DMS114 treated with DMSO at 0.1 percent for 48 hours (cell line): ENCODE measurements at regions not wholly inside any gene's neighbourhood (a gene's known extent, or its start where the extent isn't known, plus 50 kb on each side); places are given as distances from the start of the nearest gene placed in this dataset.
"Not testable (repeated sequence)": the region's sequence is repeated elsewhere in the genome, so short reads cannot be mapped to it uniquely, and the experiment has no call there.

ENCODE experiments used
- DNase-seq: peaks from one replicate; lab custom pipeline; 2025; ENCODE audit not compliant: unreplicated experiment; lab: John Stamatoyannopoulos, UW

GRCh38 chr12:131408036-131408365 is 302.9 kb upstream of the SFSWAP start:
- no peak for DNase-seq

DNA sequence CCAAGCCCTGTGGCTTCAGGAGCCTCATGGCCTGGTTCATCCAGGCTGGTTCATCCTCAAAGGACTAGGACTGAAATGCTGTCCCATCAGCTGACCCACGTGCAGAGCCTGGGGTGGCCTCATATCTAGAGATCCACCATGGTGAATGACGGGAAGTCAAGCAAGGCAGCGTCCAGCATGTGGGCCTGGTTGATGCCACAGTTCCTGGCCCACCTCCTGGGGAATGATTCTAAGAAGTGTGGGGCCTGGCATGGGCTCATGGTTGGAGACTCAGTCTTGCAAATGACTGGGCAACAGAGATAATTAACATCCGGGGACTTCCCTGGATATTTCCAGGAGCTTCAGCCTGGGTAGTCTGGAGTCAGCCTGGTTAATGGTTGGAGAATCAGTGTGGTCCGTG is 302.4 kb upstream of the SFSWAP start:
- DNase-seq, result no peak

DNA sequence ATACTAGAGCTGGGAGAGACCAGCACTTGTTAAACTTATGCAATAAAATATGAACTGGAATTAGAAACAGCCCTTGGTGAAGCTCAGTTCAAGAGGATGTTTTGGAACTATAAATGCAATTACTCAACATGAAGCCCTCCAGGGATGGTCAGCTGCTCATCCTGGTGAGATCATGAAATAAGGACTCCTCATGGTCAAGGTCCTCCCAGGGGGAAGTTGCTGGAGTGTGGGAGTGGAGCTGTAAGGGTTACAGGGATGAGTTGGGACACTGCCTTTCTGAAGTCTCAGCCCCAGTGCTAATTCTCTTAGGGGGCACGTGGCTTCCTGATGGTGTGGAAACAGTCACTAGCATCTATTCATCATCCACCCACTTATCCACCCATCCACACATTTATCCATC is 301.7 kb upstream of the SFSWAP start:
- no peak for DNase-seq

DNA sequence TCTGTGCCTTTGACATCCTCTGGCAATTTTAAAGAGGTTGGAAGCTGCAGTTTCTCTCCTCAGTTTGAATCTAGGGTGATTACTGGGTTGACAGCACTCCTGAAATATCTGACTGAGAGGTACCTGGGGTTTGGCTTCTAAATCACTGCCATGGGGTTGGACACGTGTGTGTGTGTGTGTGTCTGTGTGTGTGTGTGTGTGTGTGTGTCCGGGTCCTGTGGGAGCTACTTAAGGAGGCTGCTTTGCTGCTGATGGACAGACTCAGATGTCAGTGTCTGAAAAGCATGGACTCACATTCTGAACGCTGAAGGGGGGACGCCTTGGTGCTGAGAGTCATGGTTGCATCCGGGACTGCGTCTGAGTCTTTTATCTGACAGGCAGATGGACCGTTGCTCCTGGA is 299.1 kb upstream of the SFSWAP start:
- not testable (repeated sequence) for DNase-seq

GRCh38 chr12:131413006-131413405 is 297.9 kb upstream of the SFSWAP start:
- DNase-seq, result no peak

GRCh38 chr12:131413471-131413870 is 297.4 kb upstream of the SFSWAP start:
- DNase-seq, result no peak

GRCh38 chr12:131414155-131414922 is 296.6 kb upstream of the SFSWAP start:
- not testable (repeated sequence) for DNase-seq

DNA sequence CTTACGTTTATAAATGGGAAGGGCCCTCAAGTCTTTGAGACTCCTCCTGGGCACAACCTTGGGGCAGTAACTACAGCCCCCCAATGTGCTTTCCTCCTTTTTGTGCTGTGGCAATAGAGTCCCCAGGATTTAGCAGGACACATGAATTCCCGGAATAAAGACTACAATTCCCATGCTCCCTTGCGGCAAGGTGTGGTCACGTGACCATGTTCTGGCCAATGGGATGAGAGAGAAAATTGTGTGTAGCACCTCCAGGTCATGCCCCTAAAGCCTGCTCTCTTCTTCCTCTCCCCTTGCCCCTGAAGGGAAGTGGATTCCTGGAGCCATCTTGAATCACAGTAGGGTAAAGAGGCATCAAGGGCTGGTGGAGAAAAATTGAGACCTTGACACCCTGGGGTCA is 295.1 kb upstream of the SFSWAP start:
- no peak for DNase-seq

DNA sequence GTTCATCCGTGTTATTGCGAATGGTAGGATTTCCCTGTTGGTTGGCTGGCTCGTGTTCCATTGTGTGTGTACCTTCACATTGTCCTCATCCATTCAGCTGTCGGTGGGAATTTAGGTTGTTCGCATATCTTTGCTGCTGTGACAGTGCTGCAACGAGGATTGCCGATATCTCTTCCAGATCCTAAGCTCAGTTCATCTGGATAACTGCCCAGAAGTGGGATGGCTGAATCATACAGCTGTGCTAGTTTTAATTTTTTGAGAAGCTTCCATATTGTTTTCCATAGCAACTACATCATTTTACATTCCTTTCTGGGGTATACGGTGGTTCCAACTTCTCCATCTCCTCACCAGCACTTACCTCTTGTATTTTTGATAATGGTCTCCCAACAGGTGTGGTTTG is 292.8 kb upstream of the SFSWAP start:
- DNase-seq, result no peak

GRCh38 chr12:131418884-131419283 is 292.0 kb upstream of the SFSWAP start:
- DNase-seq, result no peak

DNA sequence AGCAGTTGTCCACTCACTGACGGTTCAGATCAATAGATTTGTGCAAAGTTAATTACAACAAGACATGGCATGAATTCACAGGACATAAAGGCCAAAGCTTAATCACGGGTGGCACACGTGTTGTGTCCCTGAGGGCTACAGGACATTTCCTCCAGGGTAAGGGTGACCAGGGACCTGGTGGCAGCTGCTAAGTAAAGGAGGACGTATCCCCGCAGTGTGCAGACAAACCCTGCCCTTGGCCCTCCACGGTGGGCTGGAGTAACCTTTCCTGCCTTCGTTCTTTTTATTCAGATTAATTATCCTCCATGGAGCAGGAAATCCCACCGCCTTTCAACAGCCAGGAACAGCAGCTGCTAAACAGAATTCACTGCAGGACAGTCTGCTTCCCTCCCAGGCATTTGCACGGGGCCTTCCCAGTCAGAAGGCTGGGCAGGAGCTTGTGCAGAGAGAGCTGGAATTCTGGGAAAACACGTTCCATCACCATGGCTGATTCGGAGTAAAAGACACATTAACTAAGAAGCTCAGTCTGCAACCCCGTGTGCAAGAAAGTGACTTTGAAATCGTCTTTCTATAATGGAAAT is 289.9 kb upstream of the SFSWAP start:
- no peak for DNase-seq

GRCh38 chr12:131421509-131422186 is 289.2 kb upstream of the SFSWAP start:
- DNase-seq, result no peak

DNA sequence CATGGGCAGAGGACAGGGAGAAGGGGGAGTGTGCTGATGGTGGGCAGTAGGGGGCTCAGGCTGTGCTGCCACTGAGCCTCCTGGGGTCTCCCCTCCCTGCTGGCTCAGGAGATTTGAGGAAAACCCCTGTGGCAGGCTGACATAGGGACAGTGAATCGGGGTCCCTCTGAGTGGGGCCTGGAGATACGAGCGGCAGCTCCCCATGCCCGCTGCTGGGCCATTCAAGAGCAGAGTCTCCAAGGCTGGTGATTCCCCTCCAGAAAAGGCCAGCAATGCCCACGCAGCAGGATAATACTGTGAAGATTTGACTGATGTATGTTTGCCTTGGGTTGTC is 288.7 kb upstream of the SFSWAP start:
- no peak for DNase-seq

DNA sequence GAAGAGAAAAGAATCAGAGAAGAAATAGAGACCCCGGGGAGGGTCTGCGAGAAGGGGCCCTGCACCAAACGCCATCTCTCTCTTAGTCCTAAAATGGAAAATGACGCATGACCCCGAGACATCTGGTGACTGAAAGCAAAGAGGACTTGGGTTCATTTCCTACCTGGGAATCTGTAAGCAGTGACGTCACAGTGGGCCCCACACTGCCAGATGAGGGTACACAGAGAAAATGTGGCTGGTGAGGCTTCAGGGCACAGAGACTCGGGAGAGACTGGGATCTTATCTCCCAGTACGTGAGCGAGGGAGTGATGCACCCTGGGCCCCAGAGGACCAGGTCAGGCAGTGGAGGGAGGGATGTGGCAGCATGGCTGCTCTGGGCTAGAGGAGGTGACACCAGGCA is 288.1 kb upstream of the SFSWAP start:
- DNase-seq, result no peak

DNA sequence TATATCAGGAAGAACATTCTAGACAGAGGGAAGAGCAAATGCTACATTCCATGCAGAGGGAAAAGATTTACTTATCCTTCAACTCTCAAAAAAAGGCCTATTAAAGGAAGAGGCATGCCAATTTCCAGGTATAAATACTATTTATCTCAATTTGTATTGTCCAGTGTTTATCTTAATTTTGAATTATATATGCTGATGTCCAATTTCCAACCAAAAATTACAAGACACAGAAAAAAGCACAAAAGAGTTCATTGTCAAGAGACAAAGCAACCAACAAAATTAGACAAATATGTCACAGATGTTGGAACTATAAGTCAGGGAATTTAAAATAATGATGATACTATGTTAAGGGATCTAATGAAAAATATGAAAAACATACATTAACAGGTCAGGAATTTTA is 286.6 kb upstream of the SFSWAP start:
- no peak for DNase-seq

DNA sequence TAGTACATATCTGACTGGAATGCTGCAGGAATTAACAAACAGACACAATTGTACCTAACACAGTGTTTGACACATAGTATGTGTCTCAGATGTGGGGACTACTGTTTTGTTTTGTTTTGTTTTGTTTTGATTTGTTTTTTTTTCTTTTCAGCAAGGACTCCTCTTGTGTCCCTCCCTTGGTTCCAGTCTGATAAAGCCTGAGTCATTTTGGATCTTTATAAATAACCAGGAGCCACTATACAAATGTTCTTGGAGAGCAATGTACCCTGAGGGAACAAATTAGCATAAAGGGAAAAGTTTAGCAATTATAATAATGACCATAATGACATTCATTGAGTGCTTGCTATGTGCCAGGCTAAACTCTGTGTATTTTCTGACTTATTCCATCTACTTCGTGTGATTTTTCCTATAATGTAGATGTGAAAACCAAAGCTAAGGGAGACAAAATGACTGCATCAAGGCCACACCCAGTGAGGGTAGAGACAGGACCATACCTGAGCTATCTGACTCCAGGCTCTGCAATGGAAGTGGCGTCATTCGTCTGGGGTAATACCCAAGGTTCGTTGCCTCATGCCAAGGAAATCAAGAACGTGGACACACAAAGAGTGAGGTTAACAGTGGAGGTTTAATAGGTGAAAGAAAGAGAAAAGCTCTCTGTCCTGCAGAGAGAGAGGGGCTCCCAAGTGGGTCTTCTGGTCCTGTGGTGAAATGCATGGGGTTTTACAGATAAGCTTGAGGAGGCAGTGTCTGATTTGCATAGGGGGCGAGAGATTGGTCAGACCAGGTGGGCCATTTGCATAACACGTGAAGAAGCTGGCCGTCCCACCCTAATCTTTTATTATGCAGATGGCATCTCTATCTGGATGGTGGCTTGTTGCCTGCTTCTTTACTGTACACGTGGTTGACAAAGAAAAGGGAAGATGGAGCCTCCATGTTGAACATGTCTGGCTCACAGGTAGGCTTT is 285.5 kb upstream of the SFSWAP start:
- DNase-seq, result no peak

GRCh38 chr12:131428091-131428685 is 282.7 kb upstream of the SFSWAP start:
- DNase-seq, result no peak

- DNase-seq, result not testable (repeated sequence)
These were observed 281.7 kb upstream of the SFSWAP start for GRCh38 chr12:131429221-131429620.

GRCh38 chr12:131429697-131430096 is 281.2 kb upstream of the SFSWAP start:
- DNase-seq, result not testable (repeated sequence)

- DNase-seq, result no peak
These were observed 280.6 kb upstream of the SFSWAP start for GRCh38 chr12:131430158-131430742.
